ENCODE measurements at regions not wholly inside any gene's neighbourhood (a gene's known extent, or its start where the extent isn't known, plus 50 kb on each side); places are given as distances from the start of the nearest gene placed in this dataset.

GRCh38 chrX:139246295-139246694, 284.2 kb upstream of the F9 start:
- 0 to 100% (median 64%) methylated on average over 1 to 3 of the region's 3 CpGs; no CpG with 5 or more reads in 2 of the 10 experiments for WGBS, 10 experiments
- no peaks in the 10 kb centered on the region for H3K4me1 ChIP-seq (replicated peaks in 1 of 2)
- in situ Hi-C loops (cut with MboI; ENCODE audit: low pct_unique_long_range_greater_than_20kb in 2 of 9, low sequenced_read_pairs in 9 of 9, unreplicated experiment in 9 of 9), result no loop called here
- no peak overlapping the region for H3K4me3 ChIP-seq
- ATAC-seq (replicated peaks in 6 of 8), result peak in 1 of 8 experiments; percentile 74
- H3K27ac ChIP-seq, result no peak overlapping the region

- ATAC-seq (replicated peaks in 6 of 8), result no peak
- no peaks in the 10 kb centered on the region for H3K4me1 ChIP-seq (replicated peaks in 1 of 2)
These were observed 293.4 kb upstream of the F9 start for GRCh38 chrX:139237141-139237540.

DNA sequence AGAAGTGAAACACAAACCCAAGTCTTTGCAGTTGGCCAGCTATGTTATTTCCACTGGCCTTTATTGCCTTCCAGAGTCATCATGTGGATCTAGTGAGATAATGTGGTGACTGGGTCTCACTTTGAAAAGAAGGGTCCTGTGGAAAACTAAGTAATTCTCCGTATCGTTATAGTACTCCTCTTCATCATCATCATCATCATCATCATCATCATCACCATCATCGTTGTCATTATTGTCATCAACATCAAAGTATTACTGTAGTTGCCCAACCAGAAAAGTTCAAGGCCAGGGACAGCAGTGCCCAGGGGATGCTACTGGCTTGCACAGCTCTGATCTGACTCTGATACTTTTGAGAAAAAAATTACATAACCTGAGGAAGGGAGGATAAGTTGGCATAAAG, 295.6 kb upstream of the F9 start:
- Histone ChIP-seq H3K27ac (no peak overlapping the region), H3K4me3 (no peak overlapping the region), H3K4me1 (replicated peaks in 1 of 2) (no peaks in the 10 kb centered on the region)
- in situ Hi-C loops (cut with MboI; ENCODE audit: low pct_unique_long_range_greater_than_20kb in 2 of 9, low sequenced_read_pairs in 9 of 9, unreplicated experiment in 9 of 9), result no loop called here
- ATAC-seq (replicated peaks in 6 of 8), result no peak
- WGBS, 10 experiments, result 0 to 92% (median 74%) methylated on average over 1 to 3 of the region's 3 CpGs; no CpG with 5 or more reads in 7 of the 10 experiments

More at GRCh38 chrX:139237141-139237540, 293.4 kb upstream of the F9 start:
- 40 to 67% methylated on average over 1 of the region's 1 CpG; no CpG with 5 or more reads in 8 of the 10 experiments for WGBS, 10 experiments
- Histone ChIP-seq H3K27ac (no peak overlapping the region), H3K4me3 (no peak overlapping the region)
- in situ Hi-C loops (cut with MboI; ENCODE audit: low pct_unique_long_range_greater_than_20kb in 2 of 9, low sequenced_read_pairs in 9 of 9, unreplicated experiment in 9 of 9), result no loop called here

DNA sequence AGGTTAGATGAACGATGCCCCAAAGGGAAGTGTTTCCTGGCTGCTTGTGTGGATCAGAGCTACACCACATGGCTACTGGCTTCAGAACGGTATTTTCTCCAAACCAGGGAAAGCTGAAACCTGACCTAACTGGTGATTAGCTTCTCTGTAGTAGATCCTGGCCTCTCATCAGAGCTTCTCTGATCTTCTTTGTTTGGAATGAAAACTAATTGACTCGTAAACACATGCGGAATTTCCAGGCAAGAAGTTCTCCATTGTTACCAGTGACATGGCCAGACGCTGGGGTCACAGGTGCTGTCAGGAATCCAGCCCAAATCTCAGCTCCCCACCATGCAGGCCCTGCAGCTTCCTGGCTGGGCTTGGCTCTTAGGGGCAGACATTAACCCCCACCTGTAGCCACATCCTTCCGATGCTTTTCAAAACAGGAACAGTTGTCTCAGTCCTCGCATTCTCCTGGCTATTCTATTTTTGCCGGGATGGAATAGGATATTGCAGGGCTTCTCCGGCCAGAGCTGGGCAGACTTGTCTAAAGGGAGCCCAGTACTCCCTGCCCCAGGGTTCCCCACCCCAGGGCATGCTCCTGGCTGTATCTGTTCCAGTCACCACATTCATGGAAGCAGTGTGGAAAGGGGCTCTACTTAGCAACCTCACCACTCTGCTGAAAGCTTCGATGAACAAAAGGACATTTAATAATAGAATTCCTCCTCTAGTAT, 305.4 kb upstream of the F9 start:
- Histone ChIP-seq H3K4me3 (no peak overlapping the region), H3K27ac (no peak overlapping the region), H3K4me1 (replicated peaks in 1 of 2) (no peaks in the 10 kb centered on the region)
- 0 to 31% methylated on average over 2 to 8 of the region's 10 CpGs; no CpG with 5 or more reads in 8 of the 10 experiments for WGBS, 10 experiments
- in situ Hi-C loops (cut with MboI; ENCODE audit: low pct_unique_long_range_greater_than_20kb in 2 of 9, low sequenced_read_pairs in 9 of 9, unreplicated experiment in 9 of 9), result no loop called here
- ATAC-seq (replicated peaks in 6 of 8), result peak in 1 of 8 experiments; percentile 11

- H3K4me1 ChIP-seq (replicated peaks in 1 of 2), result no peaks in the 10 kb centered on the region
- no peak for ATAC-seq (replicated peaks in 6 of 8)
These were observed 307.9 kb upstream of the F9 start for GRCh38 chrX:139222511-139223200.

GRCh38 chrX:139213241-139213709, 317.3 kb upstream of the F9 start:
- in situ Hi-C loops (cut with MboI; ENCODE audit: low pct_unique_long_range_greater_than_20kb in 2 of 9, low sequenced_read_pairs in 9 of 9, unreplicated experiment in 9 of 9), result no loop called here
- Histone ChIP-seq H3K27ac (no peak overlapping the region), H3K4me3 (no peak overlapping the region), H3K4me1 (replicated peaks in 1 of 2) (peaks cover 0 to 14% of the 10 kb centered on the region in 2 donors)
- 94% methylated on average over 2 of the region's 3 CpGs; no CpG with 5 or more reads in 9 of the 10 experiments for WGBS, 10 experiments
- no peak for ATAC-seq (replicated peaks in 6 of 8)

More at GRCh38 chrX:139222511-139223200, 307.9 kb upstream of the F9 start:
- H3K27ac ChIP-seq, result no peak overlapping the region
- no peak overlapping the region for H3K4me3 ChIP-seq
- 40 to 63% (median 45%) methylated on average over 1 to 8 of the region's 9 CpGs; no CpG with 5 or more reads in 7 of the 10 experiments for WGBS, 10 experiments
- in situ Hi-C loops (cut with MboI; ENCODE audit: low pct_unique_long_range_greater_than_20kb in 2 of 9, low sequenced_read_pairs in 9 of 9, unreplicated experiment in 9 of 9), result no loop called here

DNA sequence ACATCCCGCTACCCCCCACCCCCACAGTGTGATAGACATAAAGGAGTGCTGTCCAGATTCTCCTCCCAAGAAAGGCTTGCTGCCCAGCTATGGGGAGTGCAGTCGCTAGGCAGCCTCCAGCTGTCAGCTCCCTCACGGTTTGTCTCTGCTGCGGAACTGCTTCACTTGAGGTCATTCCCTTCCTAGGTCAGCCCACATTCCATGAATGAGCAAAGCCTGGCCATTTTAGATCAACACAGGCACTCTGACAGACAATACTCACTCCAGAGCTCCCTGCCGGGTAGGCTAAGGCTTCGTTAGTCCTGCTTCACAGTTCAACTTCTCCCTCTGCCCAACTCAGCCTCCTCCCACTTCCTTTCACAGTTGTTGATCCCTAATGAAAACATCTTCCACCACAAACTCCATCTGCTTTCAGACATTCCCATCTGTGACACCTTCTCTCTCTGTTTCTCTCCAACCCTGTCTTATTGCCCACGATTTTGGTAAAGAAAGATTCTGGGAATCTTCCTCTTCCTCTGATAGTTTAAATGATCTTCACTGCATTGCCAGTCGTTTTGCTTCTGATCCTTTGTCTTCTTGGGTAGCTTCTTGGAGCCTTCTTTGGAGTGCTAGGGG, 318.9 kb upstream of the F9 start:
- 0 to 22% (median 7%) methylated on average over 1 to 4 of the region's 8 CpGs; no CpG with 5 or more reads in 6 of the 10 experiments for WGBS, 10 experiments
- peak in 6 of 8 experiments; percentile 32 to 89 (median 62) for ATAC-seq (replicated peaks in 6 of 8)
- Histone ChIP-seq H3K27ac (peak overlapping the region in 1 of 2 donors; percentile 81), H3K4me3 (no peak overlapping the region), H3K4me1 (replicated peaks in 1 of 2) (peaks cover 0 to 14% of the 10 kb centered on the region in 2 donors)
- in situ Hi-C loops (cut with MboI; ENCODE audit: low pct_unique_long_range_greater_than_20kb in 2 of 9, low sequenced_read_pairs in 9 of 9, unreplicated experiment in 9 of 9), result no loop called here

- H3K4me3 ChIP-seq, result no peak overlapping the region
These were observed 321.2 kb upstream of the F9 start for GRCh38 chrX:139209342-139209741.

DNA sequence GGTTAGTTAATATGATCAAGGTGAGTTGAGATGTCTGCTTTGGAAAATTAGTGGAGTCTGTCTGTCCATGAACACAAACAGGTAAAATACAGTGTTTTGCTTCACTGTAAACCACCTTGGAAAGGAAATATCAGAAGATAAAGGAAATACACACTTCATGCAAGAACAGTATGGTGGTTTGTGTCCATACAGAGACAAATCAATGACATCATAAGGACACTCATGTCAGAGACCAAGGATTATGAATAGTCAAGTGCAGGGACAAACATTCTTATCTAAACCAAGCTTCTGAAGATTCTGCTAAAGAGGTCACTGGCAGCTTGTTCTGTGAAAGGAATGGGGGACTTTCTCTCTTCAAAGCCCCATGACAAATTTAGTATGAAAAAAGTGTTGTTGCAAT, 322.9 kb upstream of the F9 start:
- no peak for ATAC-seq (replicated peaks in 6 of 8)
- no peak overlapping the region for H3K27ac ChIP-seq

More at GRCh38 chrX:139209342-139209741, 321.2 kb upstream of the F9 start:
- ATAC-seq (replicated peaks in 6 of 8), result no peak
- WGBS, 10 experiments, result no CpG with 5 or more reads among the region's 5 CpGs
- H3K4me1 ChIP-seq (replicated peaks in 1 of 2), result peaks cover 0 to 16% of the 10 kb centered on the region in 2 donors
- in situ Hi-C loops (cut with MboI; ENCODE audit: low pct_unique_long_range_greater_than_20kb in 2 of 9, low sequenced_read_pairs in 9 of 9, unreplicated experiment in 9 of 9), result no loop called here
- no peak overlapping the region for H3K27ac ChIP-seq

DNA sequence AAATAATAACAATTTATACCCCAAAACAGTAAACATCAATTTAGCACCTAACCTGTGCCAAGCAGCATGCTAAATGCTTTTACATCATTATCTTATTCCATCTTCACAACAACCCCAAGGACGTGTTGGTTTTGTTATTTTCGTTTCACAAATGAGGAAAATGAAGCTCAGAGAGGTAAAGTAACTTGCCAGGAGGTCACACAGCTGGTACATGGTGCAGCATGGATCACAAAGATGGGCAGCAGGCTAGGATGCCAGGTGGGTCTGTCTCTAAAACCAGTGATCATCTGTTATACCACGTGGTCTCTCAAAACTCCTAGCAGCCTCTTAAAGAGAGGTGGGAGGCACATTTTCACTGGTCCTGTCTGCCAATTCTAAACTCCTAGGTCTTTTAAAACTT, 323.6 kb upstream of the F9 start:
- Histone ChIP-seq H3K4me1 (replicated peaks in 1 of 2) (peaks cover 0 to 13% of the 10 kb centered on the region in 2 donors), H3K27ac (no peak overlapping the region), H3K4me3 (no peak overlapping the region)
- in situ Hi-C loops (cut with MboI; ENCODE audit: low pct_unique_long_range_greater_than_20kb in 2 of 9, low sequenced_read_pairs in 9 of 9, unreplicated experiment in 9 of 9), result no loop called here
- WGBS, 10 experiments, result 10 to 80% (median 33%) methylated on average over 1 to 3 of the region's 3 CpGs; no CpG with 5 or more reads in 7 of the 10 experiments
- ATAC-seq (replicated peaks in 6 of 8), result no peak

More for the DNA sequence above, 322.9 kb upstream of the F9 start:
- Histone ChIP-seq H3K4me1 (replicated peaks in 1 of 2) (peaks cover 0 to 16% of the 10 kb centered on the region in 2 donors), H3K4me3 (no peak overlapping the region)
- in situ Hi-C loops (cut with MboI; ENCODE audit: low pct_unique_long_range_greater_than_20kb in 2 of 9, low sequenced_read_pairs in 9 of 9, unreplicated experiment in 9 of 9), result no loop called here

DNA sequence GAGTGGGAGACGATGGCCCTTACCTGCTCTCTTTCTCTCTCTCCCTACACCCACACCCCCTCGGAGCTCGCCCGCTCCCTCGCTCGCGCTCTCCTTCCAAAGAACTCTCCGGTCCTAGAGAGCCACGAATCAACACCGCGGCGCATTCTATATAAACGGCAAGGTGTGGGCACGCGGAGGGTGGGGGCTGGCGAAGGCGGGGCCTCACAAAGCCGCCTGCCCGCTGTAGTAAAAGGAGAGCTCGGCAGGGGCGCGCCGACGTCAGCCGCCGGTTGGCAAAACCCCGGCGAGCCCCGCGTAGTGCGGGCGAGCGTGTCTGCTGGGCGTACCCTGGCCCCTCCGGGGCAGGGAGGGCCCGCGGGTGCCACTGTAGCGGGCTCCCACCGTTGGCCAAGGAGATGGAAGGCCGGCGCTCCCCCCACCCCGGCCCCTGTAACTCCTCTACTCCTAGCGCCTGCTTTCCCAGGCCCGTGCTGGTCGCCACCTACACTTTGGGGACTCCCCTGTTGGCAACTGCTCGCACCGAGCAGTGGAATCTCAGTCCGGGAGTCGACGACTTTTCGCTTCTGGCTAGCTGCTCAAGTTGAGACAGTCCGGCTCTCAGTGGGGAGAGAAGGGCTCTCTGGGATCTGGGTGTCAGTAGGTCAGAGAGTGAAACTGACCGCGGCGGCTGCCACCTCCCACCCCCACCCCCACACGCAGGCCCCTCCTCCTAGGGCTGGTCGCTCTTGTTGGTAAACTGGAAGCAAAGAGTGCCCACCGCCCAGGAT, 325.5 kb upstream of the F9 start:
- peak overlapping the region; percentile 81 to 90 for H3K27ac ChIP-seq
- in situ Hi-C loops (cut with MboI; ENCODE audit: low pct_unique_long_range_greater_than_20kb in 2 of 9, low sequenced_read_pairs in 9 of 9, unreplicated experiment in 9 of 9), result no loop called here
- WGBS, 10 experiments, result 0 to 40% (median 0%) methylated on average over 1 of the region's 58 CpGs; no CpG with 5 or more reads in 7 of the 10 experiments
- peaks cover 12 to 13% of the 10 kb centered on the region in 2 donors for H3K4me1 ChIP-seq (replicated peaks in 1 of 2)
- peak; percentile 42 to 83 (median 76) for ATAC-seq (replicated peaks in 6 of 8)
- H3K4me3 ChIP-seq, result peak overlapping the region; percentile 57 to 84 (median 77)

DNA sequence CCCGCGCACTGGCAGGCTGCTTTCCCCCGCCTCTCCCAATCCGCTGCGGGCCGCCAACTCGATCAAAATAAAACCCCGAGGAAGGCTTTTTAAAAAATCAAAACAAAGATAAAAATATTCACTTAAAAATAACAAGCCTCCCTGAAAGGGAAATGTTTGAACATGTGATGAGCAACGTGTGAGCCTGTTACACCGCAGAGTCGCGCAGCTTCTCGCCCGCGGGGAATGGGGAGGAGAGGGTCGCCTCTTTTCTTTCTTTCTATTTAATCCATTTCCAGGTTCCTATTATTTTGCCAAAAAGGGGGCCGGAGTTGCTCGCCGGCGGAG, 326.0 kb upstream of the F9 start:
- peak in 6 of 8 experiments; percentile 0 to 10 (median 4) for ATAC-seq (replicated peaks in 6 of 8)
- Histone ChIP-seq H3K27ac (peak overlapping the region; percentile 81 to 90), H3K4me1 (replicated peaks in 1 of 2) (peaks cover 16 to 17% of the 10 kb centered on the region in 2 donors), H3K4me3 (peak overlapping the region; percentile 57 to 84 (median 77))
- WGBS, 10 experiments, result 0 to 30% (median 0%) methylated on average over 4 to 6 of the region's 20 CpGs; no CpG with 5 or more reads in 7 of the 10 experiments
- in situ Hi-C loops (cut with MboI; ENCODE audit: low pct_unique_long_range_greater_than_20kb in 2 of 9, low sequenced_read_pairs in 9 of 9, unreplicated experiment in 9 of 9), result no loop called here

All from motor neuron (in vitro differentiated cells).